NCI-H2171 (cell line): ENCODE measurements at regions not wholly inside any gene's neighbourhood (a gene's known extent, or its start where the extent isn't known, plus 50 kb on each side); places are given as distances from the start of the nearest gene placed in this dataset.

Source experiments
- DNase-seq: peaks from one replicate; lab custom pipeline; 2025; lab: John Stamatoyannopoulos, UW

DNA sequence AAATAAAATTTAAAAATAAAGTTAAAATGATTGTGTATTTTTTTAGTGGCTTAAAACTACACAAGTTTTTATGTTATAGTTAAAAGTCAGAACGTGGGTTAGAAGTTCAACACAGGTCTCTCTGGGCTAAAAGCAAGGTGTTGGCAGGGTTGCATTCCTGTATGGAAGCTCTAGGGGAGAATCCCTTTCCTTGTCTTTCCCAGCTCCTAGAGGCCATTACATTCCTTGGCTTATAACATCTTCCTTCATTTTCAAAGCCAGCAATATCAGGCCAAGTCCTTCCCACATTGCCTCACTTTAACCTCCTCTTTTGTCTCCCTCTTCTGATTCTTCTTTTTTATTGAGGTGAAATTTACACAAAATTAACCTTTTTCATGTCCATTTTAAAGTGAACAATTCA lies 52.4 kb upstream of the EEPD1 start:
- no peak for DNase-seq
